ENCODE measurements at regions not wholly inside any gene's neighbourhood (a gene's known extent, or its start where the extent isn't known, plus 50 kb on each side); places are given as distances from the start of the nearest gene placed in this dataset.

- ATAC-seq (no peak), DNase-seq (ENCODE audit: low spot score) (no peak)
- peaks cover 35% of the 10 kb centered on the region for H3K4me1 Mint-ChIP-seq
- no peak overlapping the region for H3K27ac Mint-ChIP-seq
- Histone ChIP-seq H2AFZ (no peak overlapping the region), H4K20me1 (replicated peaks; ENCODE audit: insufficient read depth) (no peaks in the 10 kb centered on the region), H3K27ac (ENCODE audit: low read depth) (no peak overlapping the region), H3K27me3 (ENCODE audit: insufficient read depth) (no peaks in the 10 kb centered on the region), H3F3A (replicated peaks; ENCODE audit: low read depth) (no peaks in the 10 kb centered on the region), H3K4me2 (no peak overlapping the region), H3K36me3 (ENCODE audit: insufficient read depth) (no peaks in the 10 kb centered on the region), H3K9me2 (ENCODE audit: insufficient read depth) (peaks cover 5% of the 10 kb centered on the region), H3K4me1 (ENCODE audit: insufficient read depth) (peaks cover 32% of the 10 kb centered on the region), H3K4me3 (no peak overlapping the region), H3K79me2 (replicated peaks; ENCODE audit: insufficient read depth) (no peaks in the 10 kb centered on the region)
- H3K27me3 Mint-ChIP-seq (ENCODE audit: insufficient read depth, low read depth, poor library complexity): peaks cover 3% of the 10 kb centered on the region
- H3K36me3 Mint-ChIP-seq (ENCODE audit: low read depth): no peaks in the 10 kb centered on the region
- H3K9me3 Mint-ChIP-seq: no peaks in the 10 kb centered on the region
- TF ChIP-seq, protein P1, sequence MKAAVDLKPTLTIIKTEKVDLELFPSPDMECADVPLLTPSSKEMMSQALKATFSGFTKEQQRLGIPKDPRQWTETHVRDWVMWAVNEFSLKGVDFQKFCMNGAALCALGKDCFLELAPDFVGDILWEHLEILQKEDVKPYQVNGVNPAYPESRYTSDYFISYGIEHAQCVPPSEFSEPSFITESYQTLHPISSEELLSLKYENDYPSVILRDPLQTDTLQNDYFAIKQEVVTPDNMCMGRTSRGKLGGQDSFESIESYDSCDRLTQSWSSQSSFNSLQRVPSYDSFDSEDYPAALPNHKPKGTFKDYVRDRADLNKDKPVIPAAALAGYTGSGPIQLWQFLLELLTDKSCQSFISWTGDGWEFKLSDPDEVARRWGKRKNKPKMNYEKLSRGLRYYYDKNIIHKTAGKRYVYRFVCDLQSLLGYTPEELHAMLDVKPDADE (IDR thresholded peaks at IDR 0.05): no peak
- TF ChIP-seq EZH2phosphoT487 (IDR thresholded peaks at IDR 0.05; ENCODE audit: unreplicated experiment): no peak
- TF ChIP-seq STAT1 (IDR thresholded peaks at IDR 0.05; ENCODE audit: unreplicated experiment): no peak
- no peak for TF ChIP-seq REST (IDR thresholded peaks at IDR 0.05; ENCODE audit: unreplicated experiment)
- TF ChIP-seq ZNF462 (CRISPR knock-in tag; IDR thresholded peaks at IDR 0.05): no peak
- TF ChIP-seq EZH2 (IDR thresholded peaks at IDR 0.05; ENCODE audit: low read depth, unreplicated experiment): no peak
- no peak overlapping the region for H3K4me3 Mint-ChIP-seq
Measured at GRCh38 chr16:13607289-13607688, 312.7 kb upstream of the ERCC4 start.
